H1 (cell line): ENCODE measurements at regions not wholly inside any gene's neighbourhood (a gene's known extent, or its start where the extent isn't known, plus 50 kb on each side); places are given as distances from the start of the nearest gene placed in this dataset.

ENCODE experiments used
- CTCF ChIA-PET: fragments of 300-600 bp; sonication (Branson Sonifier 250); formaldehyde crosslinking; loops from one replicate; lab custom pipeline; 2021; ENCODE audit not compliant: partially characterized antibody; lab: Charles Lee
- POLR2A ChIA-PET: fragments of 300-600 bp; sonication (Branson Sonifier 250); formaldehyde crosslinking; loops from one replicate; lab custom pipeline; 2021; ENCODE audit warnings: inconsistent platforms; ENCODE audit not compliant: partially characterized antibody; lab: Charles Lee
- DNase-seq, 2 experiments: peaks; one replicate each; pipeline versions ENCODE4 v3.0.0 to v3.0.0-alpha.2; 2010 to 2022; ENCODE audit warnings: low spot score in 2 of 2, low read depth in 1 of 2, mixed read lengths in 1 of 2
- FAIRE-seq: peaks from 2 replicates; lab custom pipeline; 2011; peaks lifted over from hg19 to GRCh38; lab: Jason Lieb, UNC
- H2AFZ ChIP-seq: 2 replicates; pipeline ENCODE4 v1.8.1; 2012; ENCODE audit warnings: low read length, inconsistent platforms
- H2AK5ac ChIP-seq: 2 replicates; pipeline ENCODE4 v1.6.1; 2013; ENCODE audit warnings: low read depth, low read length
- H2BK120ac ChIP-seq: replicated peaks from 2 replicates; pipeline ENCODE3; 2013; ENCODE audit warnings: low read depth, low read length, inconsistent platforms
- H2BK12ac ChIP-seq: 2 replicates; pipeline ENCODE4 v1.6.1; 2013; ENCODE audit warnings: low read depth, low read length
- H2BK15ac ChIP-seq: 2 replicates; pipeline ENCODE4 v1.6.1; 2013; ENCODE audit warnings: low read length
- H2BK20ac ChIP-seq: 2 replicates; pipeline ENCODE4 v1.6.1; 2013; ENCODE audit warnings: low read length
- H2BK5ac ChIP-seq: 2 replicates; pipeline ENCODE4 v1.6.1; 2013; ENCODE audit warnings: low read depth, low read length
- H3K14ac ChIP-seq: 2 replicates; pipeline ENCODE4 v1.6.1; 2013; ENCODE audit warnings: inconsistent platforms; ENCODE audit not compliant: insufficient read length
- H3K18ac ChIP-seq: 2 replicates; pipeline ENCODE4 v1.6.1; 2013; ENCODE audit warnings: low read length; ENCODE audit errors: extremely low read depth
- H3K23ac ChIP-seq: 2 replicates; pipeline ENCODE4 v1.6.1; 2013; ENCODE audit warnings: inconsistent platforms; ENCODE audit not compliant: insufficient read length
- H3K23me2 ChIP-seq: 2 replicates; pipeline ENCODE4 v1.6.1; 2013; ENCODE audit warnings: low read depth, low read length
- H3K27ac ChIP-seq: 2 replicates; pipeline ENCODE4 v1.6.1; 2011; ENCODE audit warnings: low read depth, low read length, inconsistent platforms
- H3K27me3 ChIP-seq, 4 experiments: replicated peaks in 1 of 4; 1 replicate in 1 of 4; 2 replicates in 3 of 4; pipeline versions ENCODE4 v1.6.1 to v1.8.1; 2011 to 2013; ENCODE audit warnings: low read length in 3 of 4, mild to moderate bottlenecking in 3 of 4, inconsistent platforms in 2 of 4, mixed read lengths in 2 of 4, moderate library complexity in 1 of 4; ENCODE audit not compliant: control insufficient read depth in 3 of 4, insufficient read depth in 3 of 4; ENCODE audit errors: extremely low read depth in 1 of 4
- H3K36me3 ChIP-seq, 4 experiments: 2 replicates each; pipeline versions ENCODE4 v1.6.1 to v1.8.1; 2011 to 2013; ENCODE audit warnings: mild to moderate bottlenecking in 4 of 4, low read length in 3 of 4, moderate library complexity in 2 of 4, control low read depth in 1 of 4, inconsistent platforms in 1 of 4; ENCODE audit not compliant: insufficient read depth in 4 of 4, control insufficient read depth in 2 of 4
- H3K4ac ChIP-seq: replicated peaks from 2 replicates; pipeline ENCODE3; 2013; ENCODE audit warnings: low read length, low read depth, mixed read lengths, inconsistent platforms; ENCODE audit not compliant: insufficient read length
- H3K4me1 ChIP-seq, 4 experiments: replicated peaks in 1 of 4; 1 replicate in 1 of 4; 2 replicates in 3 of 4; pipeline versions ENCODE4 v1.6.1 to v1.8.1; 2011 to 2013; ENCODE audit warnings: low read length in 3 of 4, inconsistent platforms in 2 of 4, mixed read lengths in 1 of 4; ENCODE audit not compliant: insufficient read depth in 4 of 4, control insufficient read depth in 3 of 4
- H3K4me2 ChIP-seq, 2 experiments: 2 replicates each; pipeline versions ENCODE4 v1.6.1 to v1.8.1; 2011 to 2013; ENCODE audit warnings: low read depth in 2 of 2, low read length in 2 of 2, control low read depth in 1 of 2, inconsistent platforms in 1 of 2, mild to moderate bottlenecking in 1 of 2; ENCODE audit not compliant: insufficient read depth in 1 of 2
- H3K4me3 ChIP-seq, 4 experiments: fragments of 200-600, 300-600 bp in 1 of 4; sonication (generic), shearing (Covaris generic), sonication (Bioruptor Twin) in 1 of 4; 2 replicates each; pipeline versions ENCODE4 v1.5.1 to v1.8.1; 2011 to 2016; ENCODE audit warnings: low read length in 4 of 4, low read depth in 3 of 4, control low read depth in 2 of 4, inconsistent platforms in 2 of 4, mild to moderate bottlenecking in 2 of 4, mixed read lengths in 1 of 4, moderate library complexity in 1 of 4; ENCODE audit not compliant: insufficient read depth in 2 of 4; ENCODE audit errors: extremely low read depth in 1 of 4
- H3K56ac ChIP-seq: replicated peaks from 2 replicates; pipeline ENCODE3; 2013; ENCODE audit warnings: low read depth, mild to moderate bottlenecking, mixed read lengths, low read length, inconsistent platforms; ENCODE audit not compliant: insufficient read length
- H3K79me1 ChIP-seq: 2 replicates; pipeline ENCODE4 v1.6.1; 2013; ENCODE audit warnings: low read depth, low read length, control low read depth
- H3K79me2 ChIP-seq, 2 experiments: 2 replicates each; pipeline versions ENCODE4 v1.6.1 to v1.8.1; 2012 to 2013; ENCODE audit warnings: low read length in 2 of 2, mild to moderate bottlenecking in 2 of 2, inconsistent platforms in 1 of 2; ENCODE audit not compliant: insufficient read depth in 2 of 2, control insufficient read depth in 1 of 2
- H3K9ac ChIP-seq, 4 experiments: replicated peaks in 1 of 4; 1 replicate in 1 of 4; 2 replicates in 3 of 4; pipeline versions ENCODE4 v1.6.1 to v1.8.1; 2011 to 2013; ENCODE audit warnings: low read depth in 3 of 4, low read length in 3 of 4, control low read depth in 2 of 4, mild to moderate bottlenecking in 2 of 4, moderate library complexity in 2 of 4, inconsistent platforms in 1 of 4; ENCODE audit errors: extremely low read depth in 1 of 4
- H3K9me3 ChIP-seq, 2 experiments: 2 replicates each; pipeline versions ENCODE4 v1.6.1 to v1.8.1; 2012 to 2013; ENCODE audit warnings: mild to moderate bottlenecking in 2 of 2, moderate library complexity in 2 of 2, control low read depth in 1 of 2, inconsistent platforms in 1 of 2, low read depth in 1 of 2, low read length in 1 of 2, mixed read lengths in 1 of 2; ENCODE audit not compliant: insufficient read depth in 2 of 2
- H4K20me1 ChIP-seq, 2 experiments: replicated peaks in 1 of 2; 2 replicates each; pipeline versions ENCODE3 to v1.8.1; 2011 to 2013; ENCODE audit warnings: inconsistent platforms in 2 of 2, low read length in 2 of 2, mild to moderate bottlenecking in 1 of 2; ENCODE audit not compliant: insufficient read depth in 2 of 2, control insufficient read depth in 1 of 2
- H4K5ac ChIP-seq: 2 replicates; pipeline ENCODE4 v1.6.1; 2013; ENCODE audit warnings: low read length, low read depth, mixed read lengths, inconsistent platforms; ENCODE audit not compliant: insufficient read length
- H4K8ac ChIP-seq: 2 replicates; pipeline ENCODE4 v1.8.0; 2013; ENCODE audit warnings: mild to moderate bottlenecking, moderate library complexity, low read length, inconsistent platforms; ENCODE audit not compliant: insufficient read depth; ENCODE audit errors: extremely low read depth
- H4K91ac ChIP-seq: replicated peaks from 2 replicates; pipeline ENCODE3; 2013; ENCODE audit warnings: low read length, mixed read lengths, inconsistent platforms; ENCODE audit not compliant: insufficient read length
- GABPA ChIP-seq: IDR thresholded peaks from 2 replicates; pipeline ENCODE4 v1.6.1; 2011; ENCODE audit warnings: mild to moderate bottlenecking, low read length, moderate library complexity, borderline replicate concordance; ENCODE audit not compliant: insufficient read depth
- JUND ChIP-seq: IDR thresholded peaks from 2 replicates; pipeline ENCODE4 v1.6.1; 2011; ENCODE audit warnings: mild to moderate bottlenecking, improper control_type of control experiment, low read length
- KDM4A ChIP-seq: IDR thresholded peaks from one replicate; pipeline ENCODE4 v1.7.1; 2012; ENCODE audit warnings: low read depth, mild to moderate bottlenecking, moderate library complexity, low read length, inconsistent platforms; ENCODE audit not compliant: severe bottlenecking
- POU5F1 ChIP-seq: IDR thresholded peaks from 2 replicates; pipeline ENCODE4 v1.6.1; 2011; ENCODE audit warnings: low read depth, mild to moderate bottlenecking, low read length, moderate library complexity
- SP1 ChIP-seq: IDR thresholded peaks from 2 replicates; pipeline ENCODE4 v1.6.1; 2011; ENCODE audit warnings: low read depth, low read length
- WGBS, 2 experiments: shearing (Covaris generic) in 1 of 2; methylation state at CpG; one replicate each; pipeline versions ENCODE4 v1.1.6 to v1.1.7; 2013 to 2015; ENCODE audit warnings: low lambda C conversion rate in 2 of 2, mixed read lengths in 2 of 2, inconsistent platforms in 1 of 2, low coverage in 1 of 2, missing lambda C conversion rate in 1 of 2; ENCODE audit not compliant: insufficient replicate concordance in 2 of 2, insufficient coverage in 1 of 2, insufficient read length in 1 of 2; ENCODE audit errors: extremely low coverage in 1 of 2, missing lambda C conversion rate in 1 of 2; 5-methylcytosine and 5-hydroxymethylcytosine counted together
- TF ChIP-seq, protein P1 (sequence below), 3 experiments: IDR thresholded peaks; 1 replicate in 2 of 3; 2 replicates in 1 of 3; pipeline versions ENCODE4 v1.5.1 to v1.6.1; 2011; ENCODE audit warnings: low read length in 3 of 3, mild to moderate bottlenecking in 3 of 3, inconsistent platforms in 2 of 3, low read depth in 1 of 3, moderate library complexity in 1 of 3; ENCODE audit not compliant: insufficient read depth in 1 of 3; ENCODE audit errors: control extremely low read depth in 1 of 3
- TF ChIP-seq, protein P2 (sequence below): IDR thresholded peaks from 2 replicates; pipeline ENCODE4 v1.6.1; 2011; ENCODE audit warnings: low read depth, mild to moderate bottlenecking, low read length; ENCODE audit not compliant: insufficient read depth
- TF ChIP-seq, protein P3 (sequence below): IDR thresholded peaks from 2 replicates; pipeline ENCODE4 v1.6.1; 2012; ENCODE audit warnings: inconsistent platforms
- TF ChIP-seq, protein P4 (sequence below): IDR thresholded peaks from 2 replicates; pipeline ENCODE4 v1.6.1; 2011; ENCODE audit warnings: low read length, improper control_type of control experiment

DNA sequence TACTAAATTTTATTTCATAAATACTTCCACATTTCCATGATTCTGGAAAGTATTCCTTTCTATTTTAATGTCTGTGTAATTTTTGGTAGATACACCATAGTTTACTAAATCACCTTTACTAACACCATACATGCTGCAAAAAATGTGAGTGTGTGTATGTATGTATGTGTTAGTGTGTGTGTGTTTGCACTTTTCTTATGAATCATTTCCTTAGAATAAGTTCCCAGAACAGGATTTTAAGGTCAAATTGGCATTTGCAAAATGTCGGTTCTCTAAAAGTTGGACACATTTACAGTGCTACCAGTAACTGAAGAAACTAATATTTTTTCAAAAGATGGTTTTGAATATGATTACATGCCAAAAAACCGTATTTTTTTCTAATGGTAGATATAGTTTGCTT is 137.1 kb downstream of the CYB561 start:
- no peak overlapping the region for H3K4me2 ChIP-seq
- H3K56ac ChIP-seq = no peak overlapping the region
- H2BK120ac ChIP-seq = no peak overlapping the region
- no peak overlapping the region for H3K4ac ChIP-seq
- H3K27ac ChIP-seq = no peak overlapping the region
- H3K4me1 ChIP-seq = no peaks in the 10 kb centered on the region
- H3K14ac ChIP-seq = no peak overlapping the region
- no peak overlapping the region for H2BK20ac ChIP-seq
- H2AK5ac ChIP-seq = no peak overlapping the region
- no peaks in the 10 kb centered on the region for H3K36me3 ChIP-seq
- DNase-seq (no peak), FAIRE-seq (no peak)
- no peak overlapping the region for H3K23ac ChIP-seq
- no peak overlapping the region for H4K91ac ChIP-seq
- no peak overlapping the region for H2BK15ac ChIP-seq
- H3K79me1 ChIP-seq = no peaks in the 10 kb centered on the region
- H3K23me2 ChIP-seq = no peaks in the 10 kb centered on the region
- no peak overlapping the region for H3K9ac ChIP-seq
- CTCF ChIA-PET = no interaction called here
- no peak overlapping the region for H3K18ac ChIP-seq
- no peak overlapping the region for H4K8ac ChIP-seq
- H4K5ac ChIP-seq = no peak overlapping the region
- no peak overlapping the region for H3K4me3 ChIP-seq
- WGBS, 2 experiments = 82% methylated on average over 2 of the region's 2 CpGs; no CpG with 5 or more reads in 1 of the 2 experiments
- POLR2A ChIA-PET = no interaction called here
- no peaks in the 10 kb centered on the region; a peak in 1 of 4 replicates for H3K9me3 ChIP-seq
- no peaks in the 10 kb centered on the region for H3K27me3 ChIP-seq
- H4K20me1 ChIP-seq = no peaks in the 10 kb centered on the region
- no peak overlapping the region for H2AFZ ChIP-seq
- H2BK12ac ChIP-seq = no peak overlapping the region
- no peaks in the 10 kb centered on the region for H3K79me2 ChIP-seq
- H2BK5ac ChIP-seq = no peak overlapping the region
- TF ChIP-seq, protein P1, sequence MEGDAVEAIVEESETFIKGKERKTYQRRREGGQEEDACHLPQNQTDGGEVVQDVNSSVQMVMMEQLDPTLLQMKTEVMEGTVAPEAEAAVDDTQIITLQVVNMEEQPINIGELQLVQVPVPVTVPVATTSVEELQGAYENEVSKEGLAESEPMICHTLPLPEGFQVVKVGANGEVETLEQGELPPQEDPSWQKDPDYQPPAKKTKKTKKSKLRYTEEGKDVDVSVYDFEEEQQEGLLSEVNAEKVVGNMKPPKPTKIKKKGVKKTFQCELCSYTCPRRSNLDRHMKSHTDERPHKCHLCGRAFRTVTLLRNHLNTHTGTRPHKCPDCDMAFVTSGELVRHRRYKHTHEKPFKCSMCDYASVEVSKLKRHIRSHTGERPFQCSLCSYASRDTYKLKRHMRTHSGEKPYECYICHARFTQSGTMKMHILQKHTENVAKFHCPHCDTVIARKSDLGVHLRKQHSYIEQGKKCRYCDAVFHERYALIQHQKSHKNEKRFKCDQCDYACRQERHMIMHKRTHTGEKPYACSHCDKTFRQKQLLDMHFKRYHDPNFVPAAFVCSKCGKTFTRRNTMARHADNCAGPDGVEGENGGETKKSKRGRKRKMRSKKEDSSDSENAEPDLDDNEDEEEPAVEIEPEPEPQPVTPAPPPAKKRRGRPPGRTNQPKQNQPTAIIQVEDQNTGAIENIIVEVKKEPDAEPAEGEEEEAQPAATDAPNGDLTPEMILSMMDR (IDR thresholded peaks at IDR 0.05; ENCODE audit: control extremely low read depth in 1 of 3, insufficient read depth in 1 of 3, low read depth in 1 of 3, low read length in 3 of 3) = no peak
- TF ChIP-seq JUND (no peak), KDM4A (no peak), SP1 (no peak), GABPA (no peak), POU5F1 (no peak)
- TF ChIP-seq, protein P2, sequence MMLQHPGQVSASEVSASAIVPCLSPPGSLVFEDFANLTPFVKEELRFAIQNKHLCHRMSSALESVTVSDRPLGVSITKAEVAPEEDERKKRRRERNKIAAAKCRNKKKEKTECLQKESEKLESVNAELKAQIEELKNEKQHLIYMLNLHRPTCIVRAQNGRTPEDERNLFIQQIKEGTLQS = no peak
- TF ChIP-seq, protein P3, sequence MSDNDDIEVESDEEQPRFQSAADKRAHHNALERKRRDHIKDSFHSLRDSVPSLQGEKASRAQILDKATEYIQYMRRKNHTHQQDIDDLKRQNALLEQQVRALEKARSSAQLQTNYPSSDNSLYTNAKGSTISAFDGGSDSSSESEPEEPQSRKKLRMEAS = no peak
- TF ChIP-seq, protein P4, sequence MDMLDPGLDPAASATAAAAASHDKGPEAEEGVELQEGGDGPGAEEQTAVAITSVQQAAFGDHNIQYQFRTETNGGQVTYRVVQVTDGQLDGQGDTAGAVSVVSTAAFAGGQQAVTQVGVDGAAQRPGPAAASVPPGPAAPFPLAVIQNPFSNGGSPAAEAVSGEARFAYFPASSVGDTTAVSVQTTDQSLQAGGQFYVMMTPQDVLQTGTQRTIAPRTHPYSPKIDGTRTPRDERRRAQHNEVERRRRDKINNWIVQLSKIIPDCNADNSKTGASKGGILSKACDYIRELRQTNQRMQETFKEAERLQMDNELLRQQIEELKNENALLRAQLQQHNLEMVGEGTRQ = no peak
